ENCODE measurements at regions not wholly inside any gene's neighbourhood (a gene's known extent, or its start where the extent isn't known, plus 50 kb on each side); places are given as distances from the start of the nearest gene placed in this dataset.

- TF ChIP-seq SUZ12 (IDR thresholded peaks at IDR 0.05; ENCODE audit: unreplicated experiment) = no peak
- no peak for TF ChIP-seq POLR2A (IDR thresholded peaks at IDR 0.05; ENCODE audit: low read depth, low read length)
- no peak for TF ChIP-seq CTCF (IDR thresholded peaks at IDR 0.05 in 2 of 3, conservative IDR thresholded peaks at IDR 0.05 in 1 of 3; ENCODE audit: control insufficient read depth in 2 of 3, extremely low read depth in 1 of 3, insufficient read depth in 1 of 3, low read depth in 3 of 3, low read length in 3 of 3)
- TF ChIP-seq, protein P1, sequence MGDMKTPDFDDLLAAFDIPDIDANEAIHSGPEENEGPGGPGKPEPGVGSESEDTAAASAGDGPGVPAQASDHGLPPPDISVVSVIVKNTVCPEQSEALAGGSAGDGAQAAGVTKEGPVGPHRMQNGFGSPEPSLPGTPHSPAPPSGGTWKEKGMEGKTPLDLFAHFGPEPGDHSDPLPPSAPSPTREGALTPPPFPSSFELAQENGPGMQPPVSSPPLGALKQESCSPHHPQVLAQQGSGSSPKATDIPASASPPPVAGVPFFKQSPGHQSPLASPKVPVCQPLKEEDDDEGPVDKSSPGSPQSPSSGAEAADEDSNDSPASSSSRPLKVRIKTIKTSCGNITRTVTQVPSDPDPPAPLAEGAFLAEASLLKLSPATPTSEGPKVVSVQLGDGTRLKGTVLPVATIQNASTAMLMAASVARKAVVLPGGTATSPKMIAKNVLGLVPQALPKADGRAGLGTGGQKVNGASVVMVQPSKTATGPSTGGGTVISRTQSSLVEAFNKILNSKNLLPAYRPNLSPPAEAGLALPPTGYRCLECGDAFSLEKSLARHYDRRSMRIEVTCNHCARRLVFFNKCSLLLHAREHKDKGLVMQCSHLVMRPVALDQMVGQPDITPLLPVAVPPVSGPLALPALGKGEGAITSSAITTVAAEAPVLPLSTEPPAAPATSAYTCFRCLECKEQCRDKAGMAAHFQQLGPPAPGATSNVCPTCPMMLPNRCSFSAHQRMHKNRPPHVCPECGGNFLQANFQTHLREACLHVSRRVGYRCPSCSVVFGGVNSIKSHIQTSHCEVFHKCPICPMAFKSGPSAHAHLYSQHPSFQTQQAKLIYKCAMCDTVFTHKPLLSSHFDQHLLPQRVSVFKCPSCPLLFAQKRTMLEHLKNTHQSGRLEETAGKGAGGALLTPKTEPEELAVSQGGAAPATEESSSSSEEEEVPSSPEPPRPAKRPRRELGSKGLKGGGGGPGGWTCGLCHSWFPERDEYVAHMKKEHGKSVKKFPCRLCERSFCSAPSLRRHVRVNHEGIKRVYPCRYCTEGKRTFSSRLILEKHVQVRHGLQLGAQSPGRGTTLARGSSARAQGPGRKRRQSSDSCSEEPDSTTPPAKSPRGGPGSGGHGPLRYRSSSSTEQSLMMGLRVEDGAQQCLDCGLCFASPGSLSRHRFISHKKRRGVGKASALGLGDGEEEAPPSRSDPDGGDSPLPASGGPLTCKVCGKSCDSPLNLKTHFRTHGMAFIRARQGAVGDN (IDR thresholded peaks at IDR 0.05) = no peak
- TF ChIP-seq, protein P2, sequence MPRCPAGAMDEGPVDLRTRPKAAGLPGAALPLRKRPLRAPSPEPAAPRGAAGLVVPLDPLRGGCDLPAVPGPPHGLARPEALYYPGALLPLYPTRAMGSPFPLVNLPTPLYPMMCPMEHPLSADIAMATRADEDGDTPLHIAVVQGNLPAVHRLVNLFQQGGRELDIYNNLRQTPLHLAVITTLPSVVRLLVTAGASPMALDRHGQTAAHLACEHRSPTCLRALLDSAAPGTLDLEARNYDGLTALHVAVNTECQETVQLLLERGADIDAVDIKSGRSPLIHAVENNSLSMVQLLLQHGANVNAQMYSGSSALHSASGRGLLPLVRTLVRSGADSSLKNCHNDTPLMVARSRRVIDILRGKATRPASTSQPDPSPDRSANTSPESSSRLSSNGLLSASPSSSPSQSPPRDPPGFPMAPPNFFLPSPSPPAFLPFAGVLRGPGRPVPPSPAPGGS (IDR thresholded peaks at IDR 0.05; ENCODE audit: borderline replicate concordance, insufficient read depth, low read depth, low read length, poor library complexity, severe bottlenecking) = no peak
- no peak for TF ChIP-seq E4F1 (IDR thresholded peaks at IDR 0.05; ENCODE audit: borderline replicate concordance, partially characterized antibody)
- TF ChIP-seq ASH2L (IDR thresholded peaks at IDR 0.05; ENCODE audit: borderline replicate concordance, low read depth) = no peak
- TF ChIP-seq, protein P3, sequence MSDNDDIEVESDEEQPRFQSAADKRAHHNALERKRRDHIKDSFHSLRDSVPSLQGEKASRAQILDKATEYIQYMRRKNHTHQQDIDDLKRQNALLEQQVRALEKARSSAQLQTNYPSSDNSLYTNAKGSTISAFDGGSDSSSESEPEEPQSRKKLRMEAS (IDR thresholded peaks at IDR 0.05; ENCODE audit: low read depth, low read length) = no peak
- TF ChIP-seq MYC (IDR thresholded peaks at IDR 0.05; ENCODE audit: insufficient read depth, insufficient read length, insufficient replicate concordance, low read length, severe bottlenecking) = no peak
- no peak for TF ChIP-seq EZH2 (IDR thresholded peaks at IDR 0.05; ENCODE audit: borderline replicate concordance, control insufficient read depth, low read depth, low read length)
- TF ChIP-seq MXI1 (IDR thresholded peaks at IDR 0.05; ENCODE audit: low read depth, low read length) = no peak
- TF ChIP-seq ZZZ3 (IDR thresholded peaks at IDR 0.05; ENCODE audit: control insufficient read depth, insufficient read length, low read depth) = no peak
- TF ChIP-seq, protein P4, sequence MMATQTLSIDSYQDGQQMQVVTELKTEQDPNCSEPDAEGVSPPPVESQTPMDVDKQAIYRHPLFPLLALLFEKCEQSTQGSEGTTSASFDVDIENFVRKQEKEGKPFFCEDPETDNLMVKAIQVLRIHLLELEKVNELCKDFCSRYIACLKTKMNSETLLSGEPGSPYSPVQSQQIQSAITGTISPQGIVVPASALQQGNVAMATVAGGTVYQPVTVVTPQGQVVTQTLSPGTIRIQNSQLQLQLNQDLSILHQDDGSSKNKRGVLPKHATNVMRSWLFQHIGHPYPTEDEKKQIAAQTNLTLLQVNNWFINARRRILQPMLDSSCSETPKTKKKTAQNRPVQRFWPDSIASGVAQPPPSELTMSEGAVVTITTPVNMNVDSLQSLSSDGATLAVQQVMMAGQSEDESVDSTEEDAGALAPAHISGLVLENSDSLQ (IDR thresholded peaks at IDR 0.05) = no peak
- no peak; the same call in 1 of the 2 replicates for TF ChIP-seq USF2 (IDR thresholded peaks at IDR 0.05; ENCODE audit: borderline replicate concordance, low read depth, low read length)
Measured at GRCh38 chr17:6328279-6328678, 106.6 kb downstream of the AIPL1 start.
